ENCODE measurements at regions not wholly inside any gene's neighbourhood (a gene's known extent, or its start where the extent isn't known, plus 50 kb on each side); places are given as distances from the start of the nearest gene placed in this dataset.

DNA sequence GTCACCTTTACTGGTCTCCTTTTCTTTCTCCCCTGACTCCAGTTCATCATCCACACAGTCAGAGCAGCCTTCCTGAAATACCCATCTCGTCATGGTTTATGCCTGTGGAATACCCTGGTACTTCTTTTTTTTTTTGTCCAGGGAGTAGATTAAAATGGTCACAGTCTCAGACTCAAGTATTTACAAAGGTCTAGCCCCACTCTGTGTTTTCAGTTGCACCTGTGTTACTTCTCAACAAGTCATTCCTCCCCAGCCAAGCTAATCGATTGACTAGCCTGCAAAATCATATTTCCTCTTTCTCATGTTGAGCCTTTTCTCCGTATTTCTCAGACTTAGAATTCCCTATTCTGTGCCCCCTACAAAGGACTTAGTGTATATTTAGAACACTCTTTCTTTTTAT, 155.2 kb upstream of the KCNN2 start:
- POLR2A ChIA-PET = no interaction called here
- intact Hi-C loops (cut with micrococcal nuclease) = no loop called here
- no TSS peak for BruUV-seq (replicated peaks)

DNA sequence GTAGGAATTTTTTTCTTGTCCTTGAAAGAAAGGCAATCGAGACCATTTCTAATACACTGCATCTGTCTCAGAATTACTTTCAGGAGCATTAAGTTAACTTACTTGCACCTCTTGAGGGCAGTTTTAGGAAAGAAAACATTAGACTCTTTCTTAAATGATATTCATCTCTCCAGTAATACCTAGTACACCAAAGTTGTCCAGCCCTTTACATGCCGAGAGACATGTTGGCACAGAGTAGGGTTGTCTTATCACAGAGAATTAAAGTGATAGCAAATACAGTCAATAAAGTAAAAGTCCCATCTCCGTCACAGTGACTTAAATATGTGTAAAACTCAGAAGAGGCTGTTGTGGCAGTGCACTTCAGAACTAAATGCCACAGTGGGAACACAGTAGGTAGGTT, 154.3 kb upstream of the KCNN2 start:
- H4K20me1 ChIP-seq (ENCODE audit: insufficient read depth) = no peaks in the 10 kb centered on the region
- H3K27ac ChIP-seq (ENCODE audit: low read depth, low read length) = no peak overlapping the region
- DNase-seq (ENCODE audit: low read depth, low spot score) (no peak), ATAC-seq (no peak)
- no TSS peak for BruUV-seq (replicated peaks)
- peaks cover 10% of the 10 kb centered on the region for H3K27me3 ChIP-seq (ENCODE audit: insufficient read depth, low read length)
- no peak overlapping the region for H3K4me2 ChIP-seq (ENCODE audit: low read length)
- no peaks in the 10 kb centered on the region for H3K36me3 ChIP-seq (ENCODE audit: control insufficient read depth in 1 of 2, insufficient read depth in 2 of 2, low read length in 2 of 2)
- intact Hi-C loops (cut with micrococcal nuclease) = no loop called here
- H3K4me3 ChIP-seq (replicated peaks in 1 of 2; ENCODE audit: low read depth in 1 of 2, low read length in 2 of 2) = no peak overlapping the region
- no peaks in the 10 kb centered on the region for H3K9me3 ChIP-seq (ENCODE audit: control insufficient read depth in 1 of 2, insufficient read depth in 1 of 2, low read depth in 1 of 2, low read length in 2 of 2)
- TF ChIP-seq, protein P1, sequence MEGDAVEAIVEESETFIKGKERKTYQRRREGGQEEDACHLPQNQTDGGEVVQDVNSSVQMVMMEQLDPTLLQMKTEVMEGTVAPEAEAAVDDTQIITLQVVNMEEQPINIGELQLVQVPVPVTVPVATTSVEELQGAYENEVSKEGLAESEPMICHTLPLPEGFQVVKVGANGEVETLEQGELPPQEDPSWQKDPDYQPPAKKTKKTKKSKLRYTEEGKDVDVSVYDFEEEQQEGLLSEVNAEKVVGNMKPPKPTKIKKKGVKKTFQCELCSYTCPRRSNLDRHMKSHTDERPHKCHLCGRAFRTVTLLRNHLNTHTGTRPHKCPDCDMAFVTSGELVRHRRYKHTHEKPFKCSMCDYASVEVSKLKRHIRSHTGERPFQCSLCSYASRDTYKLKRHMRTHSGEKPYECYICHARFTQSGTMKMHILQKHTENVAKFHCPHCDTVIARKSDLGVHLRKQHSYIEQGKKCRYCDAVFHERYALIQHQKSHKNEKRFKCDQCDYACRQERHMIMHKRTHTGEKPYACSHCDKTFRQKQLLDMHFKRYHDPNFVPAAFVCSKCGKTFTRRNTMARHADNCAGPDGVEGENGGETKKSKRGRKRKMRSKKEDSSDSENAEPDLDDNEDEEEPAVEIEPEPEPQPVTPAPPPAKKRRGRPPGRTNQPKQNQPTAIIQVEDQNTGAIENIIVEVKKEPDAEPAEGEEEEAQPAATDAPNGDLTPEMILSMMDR (IDR thresholded peaks at IDR 0.05 in 2 of 3, conservative IDR thresholded peaks at IDR 0.05 in 1 of 3; ENCODE audit: borderline replicate concordance in 1 of 3, insufficient read depth in 1 of 3, low read depth in 2 of 3, low read length in 2 of 3) = no peak
- no peak for TF ChIP-seq ZNF274 (IDR thresholded peaks at IDR 0.05; ENCODE audit: low read depth, low read length)
- H3K79me2 ChIP-seq (ENCODE audit: insufficient read depth, low read length) = no peaks in the 10 kb centered on the region
- no peaks in the 10 kb centered on the region for H3K4me1 ChIP-seq (ENCODE audit: control insufficient read depth in 1 of 2, insufficient read depth in 2 of 2, low read length in 2 of 2)
- H2AFZ ChIP-seq (ENCODE audit: low read depth, low read length, poor library complexity, severe bottlenecking) = no peak overlapping the region
- ChIA-PET CTCF (no interaction called here), POLR2A (no interaction called here), RAD21 (ENCODE audit: low non-redundant PET in 1 of 2, low total read pairs in 2 of 2, uncharacterized antibody in 2 of 2, unreplicated experiment in 2 of 2) (no interaction called here)
- no peaks in the 10 kb centered on the region for H3K9me2 ChIP-seq (ENCODE audit: insufficient read depth)
- no peak overlapping the region for H3K9ac ChIP-seq (ENCODE audit: low read length)

More for the DNA sequence above, 155.2 kb upstream of the KCNN2 start:
- DNase-seq (ENCODE audit: low read depth, low spot score) = no peak
- no peaks in the 10 kb centered on the region for H4K20me1 ChIP-seq (ENCODE audit: insufficient read depth)
- no peak overlapping the region for H3K9ac ChIP-seq (ENCODE audit: low read length)
- H3K27me3 ChIP-seq (ENCODE audit: insufficient read depth, low read length) = peaks cover 10% of the 10 kb centered on the region
- H3K27ac ChIP-seq (ENCODE audit: low read depth, low read length) = no peak overlapping the region
- CTCF ChIA-PET = no interaction called here
- H3K79me2 ChIP-seq (ENCODE audit: insufficient read depth, low read length) = no peaks in the 10 kb centered on the region
- no peaks in the 10 kb centered on the region for H3K36me3 ChIP-seq (ENCODE audit: control insufficient read depth in 1 of 2, insufficient read depth in 2 of 2, low read length in 2 of 2)
- ATAC-seq = no peak
- H3K9me2 ChIP-seq (ENCODE audit: insufficient read depth) = no peaks in the 10 kb centered on the region
- no peaks in the 10 kb centered on the region for H3K9me3 ChIP-seq (ENCODE audit: control insufficient read depth in 1 of 2, insufficient read depth in 1 of 2, low read depth in 1 of 2, low read length in 2 of 2)
- no peak overlapping the region for H3K4me2 ChIP-seq (ENCODE audit: low read length)
- RAD21 ChIA-PET (ENCODE audit: low non-redundant PET in 1 of 2, low total read pairs in 2 of 2, uncharacterized antibody in 2 of 2, unreplicated experiment in 2 of 2) = no interaction called here
- H2AFZ ChIP-seq (ENCODE audit: low read depth, low read length, poor library complexity, severe bottlenecking) = no peak overlapping the region
- H3K4me1 ChIP-seq (ENCODE audit: control insufficient read depth in 1 of 2, insufficient read depth in 2 of 2, low read length in 2 of 2) = no peaks in the 10 kb centered on the region
- TF ChIP-seq FOSL1 (IDR thresholded peaks at IDR 0.05; ENCODE audit: low read depth) (no peak), SIN3A (IDR thresholded peaks at IDR 0.05; ENCODE audit: low read depth) (no peak)
- no peak overlapping the region for H3K4me3 ChIP-seq (replicated peaks in 1 of 2; ENCODE audit: low read depth in 1 of 2, low read length in 2 of 2)
